HUDEP-2 (cell line): ENCODE measurements at regions not wholly inside any gene's neighbourhood (a gene's known extent, or its start where the extent isn't known, plus 50 kb on each side); places are given as distances from the start of the nearest gene placed in this dataset.

Source experiments
- DNase-seq, 76 experiments: peaks; one replicate each; lab custom pipeline; 2025; ENCODE audit not compliant: unreplicated experiment in 76 of 76; lab: John Stamatoyannopoulos, UW

DNA sequence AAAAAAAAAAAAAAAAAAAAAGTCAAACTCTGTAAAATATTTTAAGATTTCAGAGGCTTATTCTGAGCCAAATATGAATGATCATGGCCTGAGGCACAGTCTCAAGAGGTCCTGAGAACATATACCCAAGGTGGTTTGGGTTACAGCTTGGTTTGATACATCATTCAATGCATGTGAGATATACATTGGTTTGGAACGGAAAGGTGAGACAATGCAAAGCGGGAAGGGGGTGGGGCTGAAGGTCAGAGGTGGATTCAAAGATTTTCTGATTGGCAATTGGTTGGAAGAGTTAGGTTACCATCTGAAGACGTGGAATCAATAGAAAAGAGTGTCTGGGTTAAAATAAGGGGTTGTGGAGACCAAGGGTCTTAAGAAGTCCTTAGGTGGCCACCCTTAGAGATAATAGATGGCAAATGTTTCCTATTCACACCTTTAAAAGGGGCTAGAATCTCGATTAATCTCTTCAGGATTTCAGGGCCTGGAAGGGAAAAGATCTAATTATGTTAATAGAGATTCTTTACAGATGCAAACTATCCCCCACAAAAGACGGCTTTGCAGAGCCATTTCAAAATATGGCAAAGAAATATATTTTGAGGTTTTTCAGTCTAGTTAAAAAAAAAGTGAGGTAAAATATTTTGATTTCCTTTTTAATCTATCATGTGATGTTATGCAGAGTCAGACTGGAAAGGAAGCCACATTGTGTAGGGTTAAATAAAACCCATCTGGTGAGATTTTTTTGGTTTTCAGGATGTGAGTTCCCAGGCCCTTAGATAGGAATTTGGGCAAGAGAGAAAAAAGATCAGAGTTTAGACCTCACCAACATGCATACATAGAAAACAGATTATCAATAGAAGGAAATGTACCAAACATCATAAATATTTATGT, 173.8 kb upstream of the CNOT2 start:
- no peak for DNase-seq

DNA sequence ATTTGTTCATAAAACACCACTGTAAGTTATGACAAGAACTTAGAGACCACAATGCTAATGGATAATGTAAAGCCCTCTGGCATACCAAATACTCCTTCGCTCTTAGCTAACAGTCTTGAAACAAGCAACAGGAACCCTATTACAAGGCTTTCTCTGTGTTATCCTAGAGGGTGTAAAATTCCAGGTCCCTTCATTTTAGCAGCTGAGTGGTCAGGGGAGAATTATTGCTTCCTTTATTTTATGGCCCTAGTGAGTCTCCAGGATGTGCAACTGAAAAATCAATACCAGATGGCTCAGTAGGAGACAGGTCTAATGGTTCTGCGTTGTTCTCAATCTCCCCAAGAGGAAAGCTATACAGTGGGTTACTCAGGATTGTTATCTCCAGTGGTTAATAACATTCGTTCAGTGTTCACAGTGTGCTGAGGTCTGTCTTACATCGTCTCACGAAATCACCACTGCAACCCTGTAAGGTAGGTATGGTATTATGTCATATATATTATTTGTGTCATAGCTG, 172.7 kb upstream of the CNOT2 start:
- no peak for DNase-seq

DNA sequence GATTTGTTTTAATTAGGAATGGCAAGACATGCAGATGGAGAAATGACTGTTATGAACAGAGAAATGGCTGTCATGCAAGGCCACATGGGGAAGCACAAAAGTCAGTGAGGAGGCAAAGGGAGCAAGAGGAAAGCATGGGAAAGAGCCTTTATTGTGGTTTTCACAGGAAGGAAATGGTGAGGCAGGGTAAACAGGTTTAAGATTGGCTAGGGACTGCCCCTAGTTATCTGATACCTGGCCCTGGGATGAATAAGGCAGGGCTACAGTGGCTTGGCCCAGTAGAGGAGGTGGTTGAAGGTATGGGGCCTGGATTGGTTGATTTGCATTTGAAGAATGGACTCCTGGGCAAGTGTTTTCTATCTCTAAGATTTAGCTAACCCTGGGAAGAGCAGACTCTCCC, 168.7 kb upstream of the CNOT2 start:
- no peak for DNase-seq

DNA sequence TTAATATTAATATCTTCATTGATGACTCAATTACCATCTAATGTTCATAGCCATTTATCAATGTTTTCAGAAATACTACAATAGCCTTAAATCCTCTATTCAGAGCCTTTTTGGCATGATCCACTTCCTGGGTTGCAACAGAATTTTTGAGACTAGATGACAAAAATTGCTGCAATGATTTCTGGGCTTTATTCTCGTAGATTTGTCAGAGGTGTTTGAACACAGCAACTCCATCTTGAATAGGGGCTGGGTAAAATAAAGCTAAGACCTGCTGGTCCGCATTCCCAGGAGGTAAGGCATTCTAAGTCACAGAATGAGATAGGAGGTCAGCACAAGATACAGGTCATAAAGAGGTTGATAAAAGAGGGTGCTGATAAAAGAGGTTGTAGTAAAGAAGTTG, 165.8 kb upstream of the CNOT2 start:
- no peak for DNase-seq

DNA sequence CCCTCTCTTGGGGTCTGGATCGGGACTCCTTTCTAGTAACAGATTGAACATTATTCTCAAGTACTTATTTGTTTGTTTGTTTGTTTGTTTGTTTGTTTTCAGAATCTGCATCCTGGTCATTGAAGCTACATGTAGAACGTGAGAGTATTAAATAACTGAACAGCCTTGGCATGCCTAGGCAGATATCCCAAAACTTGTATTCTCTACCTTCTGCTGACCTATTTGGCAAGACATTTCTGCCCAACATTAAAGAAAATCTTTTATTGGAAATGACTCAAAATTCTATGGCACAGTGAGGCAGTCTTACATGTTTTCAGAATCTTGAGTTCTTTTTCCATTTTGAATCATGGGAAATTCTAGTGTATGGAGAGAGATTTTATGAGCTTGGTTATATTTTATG, 165.1 kb upstream of the CNOT2 start:
- DNase-seq: no peak

DNA sequence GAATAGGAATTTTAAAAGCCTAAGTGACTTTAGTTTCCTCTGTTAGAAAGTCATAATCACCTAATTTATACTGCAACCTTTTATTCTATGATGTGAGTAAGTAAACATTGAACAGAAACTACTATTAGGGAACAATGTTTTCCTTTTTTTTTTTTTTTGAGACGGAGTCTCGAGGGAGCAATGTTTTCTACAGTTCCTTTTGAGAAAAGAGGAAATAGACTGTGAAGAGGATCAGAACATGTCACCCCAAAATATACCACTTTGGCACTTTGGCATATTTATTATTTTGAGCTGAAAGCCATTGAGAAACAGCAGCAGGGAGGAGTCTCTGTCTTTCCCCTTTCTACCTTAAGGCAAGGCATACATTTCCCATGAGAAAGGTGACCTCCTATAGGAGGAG, 162.7 kb upstream of the CNOT2 start:
- DNase-seq: no peak

DNA sequence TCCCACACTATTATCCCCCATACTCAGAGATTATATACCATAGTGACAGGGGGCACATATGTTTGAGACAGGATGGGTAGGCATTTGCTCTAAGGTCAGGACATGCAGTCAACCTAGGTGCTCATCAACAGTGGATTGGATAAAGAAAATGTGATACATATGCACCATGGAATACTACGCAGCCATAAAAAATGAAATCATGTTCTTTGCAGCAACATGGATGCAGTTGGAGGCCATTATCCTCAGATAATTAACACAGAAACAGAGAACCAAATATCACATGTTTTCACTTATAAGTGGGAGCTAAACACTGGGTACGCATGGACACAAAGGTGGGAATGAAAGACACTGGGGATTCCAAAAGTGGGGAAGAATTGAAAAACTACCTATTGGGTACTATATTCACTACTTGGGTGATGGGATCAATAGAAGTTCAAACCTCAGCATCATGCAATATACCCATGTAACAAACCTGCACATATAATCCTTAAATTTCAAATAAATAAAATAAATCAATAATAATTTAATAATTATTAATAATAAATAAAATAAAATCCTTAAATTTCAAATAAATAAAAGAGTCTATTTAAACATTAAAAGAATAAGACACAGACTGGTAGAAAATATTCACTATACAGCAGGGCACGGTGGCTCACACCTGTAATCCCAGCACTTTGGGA, 160.1 kb upstream of the CNOT2 start:
- no peak for DNase-seq

DNA sequence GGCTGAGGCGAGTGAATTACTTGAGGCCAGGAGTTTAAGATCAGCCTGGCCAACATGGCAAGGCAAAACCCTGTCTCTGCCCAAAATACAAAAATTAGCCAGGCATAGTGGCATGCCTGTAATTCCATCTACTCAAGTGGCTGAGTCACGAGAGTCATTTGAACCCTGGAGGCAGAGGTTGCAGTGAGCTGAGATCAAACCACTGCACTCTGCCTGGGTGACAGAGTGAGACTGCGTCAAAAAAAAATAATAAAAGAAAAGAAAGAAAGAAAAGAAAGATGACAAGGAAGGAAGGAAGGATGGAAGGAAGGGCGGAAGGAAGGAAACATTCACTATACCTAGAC, 159.6 kb upstream of the CNOT2 start:
- no peak for DNase-seq

DNA sequence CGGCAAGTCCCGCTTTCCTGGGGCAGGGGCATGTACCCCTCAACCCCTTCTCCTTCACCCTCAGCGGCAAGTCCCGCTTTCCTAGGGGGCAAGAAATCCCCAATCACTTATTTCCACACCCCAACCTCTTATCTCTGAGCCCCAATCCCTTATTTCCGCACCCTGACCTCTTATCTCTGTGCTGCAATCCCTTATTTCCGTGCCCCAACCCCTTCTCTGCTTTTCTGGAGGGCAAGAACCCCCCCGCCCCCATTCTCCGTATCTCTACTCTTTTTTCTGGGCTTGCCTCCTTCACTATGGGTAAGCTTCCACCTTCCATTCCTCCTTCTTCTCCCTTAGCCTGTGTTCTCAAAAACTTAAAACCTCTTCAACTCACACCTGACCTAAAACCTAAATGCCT, 156.9 kb upstream of the CNOT2 start:
- DNase-seq: peak in 1 of 76 experiments; percentile 6

DNA sequence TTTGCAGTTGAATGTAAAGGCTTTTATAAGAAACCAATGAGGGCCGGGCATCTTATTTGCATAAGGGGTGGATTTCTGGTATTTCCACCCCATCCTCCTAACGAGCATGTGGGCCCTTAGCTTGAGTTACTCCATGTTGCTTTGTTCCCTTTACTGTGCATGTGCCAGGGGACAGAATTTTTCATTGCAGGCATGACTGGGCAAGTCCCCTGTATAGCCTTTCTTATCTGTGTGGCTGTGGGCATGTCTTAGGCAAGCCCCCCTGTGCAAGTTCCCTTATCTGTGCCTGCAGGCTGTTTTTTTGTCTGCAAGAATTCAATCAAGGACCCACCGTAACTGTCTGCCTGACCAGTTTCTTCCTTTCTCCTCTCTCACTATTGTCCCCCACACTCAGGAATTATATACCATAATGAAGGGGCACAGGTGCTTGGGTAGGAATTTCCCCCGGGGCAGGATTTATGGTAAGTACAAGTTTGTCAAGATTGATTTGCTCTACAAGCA, 152.2 kb upstream of the CNOT2 start:
- DNase-seq: peak in 62 of 76 experiments; percentile 1 to 73 (median 32)

DNA sequence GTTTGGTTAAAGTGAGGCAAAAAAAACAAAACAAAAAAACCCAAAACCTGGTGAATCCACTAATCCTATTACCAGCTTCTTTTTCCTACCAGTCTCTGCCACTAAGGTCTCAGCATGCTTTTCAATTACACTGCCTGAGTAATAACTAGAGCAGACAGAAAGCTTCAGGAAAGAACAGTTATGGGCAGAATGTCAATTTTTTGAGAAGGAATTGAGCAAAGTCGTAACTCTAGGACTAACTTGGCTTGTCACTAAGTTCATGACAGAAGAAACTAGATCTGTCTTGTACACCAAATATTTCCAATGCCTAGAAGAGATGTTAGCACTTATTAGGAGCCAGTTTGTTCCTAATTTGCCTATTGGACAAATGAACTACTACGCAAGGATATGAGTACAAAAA, 148.8 kb upstream of the CNOT2 start:
- DNase-seq: no peak

DNA sequence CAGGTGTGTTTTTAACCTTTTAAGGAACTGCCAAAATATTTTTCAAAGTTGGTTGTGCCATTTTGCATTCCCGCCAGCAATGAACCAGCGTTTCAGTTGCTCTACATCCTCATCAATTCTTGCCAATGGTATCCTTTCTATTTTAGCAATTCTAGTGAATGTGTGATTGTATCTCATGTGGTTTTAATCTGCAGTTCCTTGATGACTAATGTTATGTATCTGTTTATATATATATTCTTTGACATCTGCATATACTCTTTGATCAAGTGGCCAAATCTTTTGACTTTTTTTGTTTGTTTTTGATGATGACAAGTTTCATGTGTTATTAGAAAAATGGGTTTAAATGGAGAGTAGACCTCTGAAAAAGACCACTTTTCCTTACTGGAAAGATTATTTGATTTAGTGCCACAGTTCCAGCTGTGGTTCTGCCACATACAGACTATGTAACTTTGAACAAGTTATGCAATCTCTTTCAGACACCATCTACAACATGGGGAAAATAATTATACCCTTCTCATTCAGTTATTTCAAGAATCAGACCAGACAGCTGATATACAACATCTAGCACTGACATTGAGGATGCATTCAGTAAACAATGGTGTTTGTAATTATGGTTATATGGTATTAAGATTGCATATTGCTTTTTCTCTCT, 146.3 kb upstream of the CNOT2 start:
- DNase-seq: no peak

DNA sequence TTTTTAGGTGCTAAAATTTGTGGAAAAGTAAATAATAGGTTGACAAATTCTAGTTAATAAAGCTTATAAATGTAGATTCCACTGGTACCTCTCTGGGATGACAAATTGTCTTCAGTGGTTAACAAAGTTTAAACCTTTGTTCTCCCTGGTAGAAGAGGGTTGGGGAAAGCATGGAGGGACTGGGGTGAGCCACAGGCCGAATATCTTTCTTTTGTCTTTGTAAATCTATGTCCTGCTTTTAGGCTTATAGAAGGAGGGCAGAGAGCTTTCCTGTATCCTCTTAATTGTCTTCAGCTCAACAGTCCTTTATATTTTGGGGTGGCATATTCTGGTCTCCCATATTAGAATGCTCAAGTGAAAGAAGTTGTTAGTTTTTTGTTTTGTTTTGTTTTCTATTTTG, 142.2 kb upstream of the CNOT2 start:
- DNase-seq: no peak

DNA sequence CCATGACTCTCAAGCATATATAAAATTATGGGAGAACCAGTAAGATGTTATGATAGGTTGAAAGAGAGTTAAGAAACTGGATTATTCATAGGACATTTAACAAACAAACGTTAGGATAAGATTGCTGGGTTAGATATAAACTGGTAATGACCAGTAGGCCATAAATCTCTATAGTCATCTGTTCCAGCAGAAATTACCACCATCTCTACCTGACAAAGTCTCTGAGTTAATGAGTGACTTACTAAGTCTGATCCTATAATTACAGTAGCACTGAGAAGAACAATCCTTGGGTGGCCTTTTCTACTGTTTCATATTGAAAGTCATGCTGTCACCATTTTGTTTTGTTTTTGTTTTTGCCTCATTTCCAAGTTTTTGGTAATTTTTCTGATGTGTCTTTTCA, 136.9 kb upstream of the CNOT2 start:
- DNase-seq: no peak

DNA sequence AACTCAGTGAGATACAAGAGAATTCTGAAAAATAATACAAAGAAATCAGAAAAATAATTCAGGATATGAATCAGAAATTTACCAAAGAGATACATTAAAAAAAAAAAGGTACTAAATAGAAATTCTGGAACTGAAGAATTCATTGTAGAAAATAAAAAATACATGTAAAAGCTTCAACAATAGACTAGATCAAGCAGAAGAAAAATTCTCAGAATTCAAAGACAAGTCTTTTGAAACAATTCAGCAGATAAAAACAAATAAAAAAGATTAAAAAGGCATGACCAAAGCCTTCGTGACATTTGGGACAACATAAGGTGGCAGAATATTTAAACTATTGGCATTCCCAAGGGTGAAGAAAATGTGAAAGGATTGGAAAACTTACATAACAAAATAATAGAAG, 133.1 kb upstream of the CNOT2 start:
- no peak for DNase-seq

DNA sequence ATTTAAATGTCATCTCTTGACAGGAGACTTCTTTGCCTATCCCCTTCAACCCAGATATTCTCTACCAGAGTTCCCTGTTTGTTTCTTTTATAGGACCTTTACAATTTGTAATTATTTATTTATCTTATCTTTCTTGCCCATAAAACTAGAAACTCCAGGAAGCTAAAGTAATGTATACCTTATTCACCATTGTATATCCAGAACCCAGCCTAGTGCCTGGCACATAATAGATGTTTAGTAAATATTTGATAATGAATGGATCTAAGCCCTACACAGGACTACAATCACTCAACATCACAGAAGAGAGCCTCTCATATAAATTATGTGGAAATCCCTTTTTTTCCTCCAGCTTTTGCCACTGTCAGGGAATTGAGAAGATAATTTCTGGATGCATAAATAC, 125.6 kb upstream of the CNOT2 start:
- no peak for DNase-seq

DNA sequence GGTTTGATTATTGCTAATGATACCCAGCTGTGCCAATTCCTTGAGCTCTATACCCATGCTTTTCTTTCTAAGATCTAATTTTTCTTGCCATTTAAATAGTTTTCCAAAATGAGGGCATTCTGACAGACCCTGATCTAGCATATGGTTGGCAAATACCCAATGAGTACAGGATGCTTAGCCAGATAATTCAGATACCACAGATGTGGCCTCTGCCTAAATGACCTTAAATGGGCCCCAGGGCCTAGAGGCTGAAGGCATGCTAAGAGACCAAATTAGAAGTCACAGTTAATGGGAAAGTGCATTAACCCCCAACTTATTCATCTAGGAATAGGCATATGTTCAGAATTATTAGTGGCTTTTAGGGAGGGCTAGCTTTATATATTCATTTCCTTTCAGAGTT, 122.3 kb upstream of the CNOT2 start:
- DNase-seq: no peak

DNA sequence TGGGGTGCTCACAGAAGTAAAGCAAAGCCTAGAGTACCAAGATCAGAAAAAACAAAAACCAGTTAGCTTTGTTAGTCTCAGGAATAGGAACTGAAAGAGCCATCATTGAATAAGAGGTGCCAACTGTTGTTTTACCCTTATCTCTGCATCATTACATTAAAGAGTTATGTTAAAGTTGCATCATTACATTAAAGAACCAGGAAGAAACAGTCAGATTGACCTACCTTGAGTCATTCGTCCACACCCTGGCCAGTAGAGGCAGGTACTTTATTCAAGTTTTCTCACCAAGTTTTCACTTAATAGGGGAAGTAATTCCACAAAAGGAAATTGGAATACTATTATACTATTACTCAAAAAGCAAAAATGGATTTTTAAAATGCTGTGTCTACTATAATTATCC, 121.7 kb upstream of the CNOT2 start:
- no peak for DNase-seq

DNA sequence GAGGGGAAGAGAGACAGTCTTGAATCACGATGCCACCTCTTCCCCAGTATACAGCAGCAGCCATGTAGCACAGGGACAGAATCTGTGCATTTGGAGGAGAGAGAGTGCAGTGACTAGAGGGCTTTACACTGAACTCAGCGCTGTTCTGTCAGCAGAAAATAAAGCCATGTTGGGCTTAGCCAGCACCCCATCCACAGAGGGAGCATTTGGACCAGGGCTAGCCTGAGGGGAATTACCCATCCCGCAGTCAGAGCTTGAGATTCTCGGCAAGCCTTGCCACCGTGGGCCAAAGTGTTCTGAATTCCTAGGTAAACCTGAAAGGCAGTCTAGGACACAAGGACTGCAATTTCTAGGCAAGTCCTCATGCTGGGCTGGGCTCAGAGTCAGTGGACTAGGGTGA, 120.4 kb upstream of the CNOT2 start:
- DNase-seq: no peak

DNA sequence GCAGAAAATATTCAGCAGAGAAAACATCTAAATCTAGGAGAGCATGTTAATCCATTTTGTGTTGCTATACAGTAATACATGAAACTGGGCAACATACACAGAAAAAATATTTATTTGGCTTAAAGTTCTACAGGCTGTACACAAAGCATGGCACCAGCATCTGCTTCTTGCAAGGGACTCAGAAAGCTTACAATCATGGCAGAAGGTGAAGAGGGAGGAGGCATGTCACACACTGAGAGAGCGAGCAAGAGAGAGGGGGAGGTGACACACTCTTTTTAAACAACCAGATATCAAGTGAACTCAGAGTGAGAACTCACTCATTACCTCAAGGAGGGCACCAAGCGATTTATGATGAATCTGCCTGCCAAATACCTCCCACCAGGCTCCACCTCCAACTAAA, 94.2 kb upstream of the CNOT2 start:
- DNase-seq: no peak

DNA sequence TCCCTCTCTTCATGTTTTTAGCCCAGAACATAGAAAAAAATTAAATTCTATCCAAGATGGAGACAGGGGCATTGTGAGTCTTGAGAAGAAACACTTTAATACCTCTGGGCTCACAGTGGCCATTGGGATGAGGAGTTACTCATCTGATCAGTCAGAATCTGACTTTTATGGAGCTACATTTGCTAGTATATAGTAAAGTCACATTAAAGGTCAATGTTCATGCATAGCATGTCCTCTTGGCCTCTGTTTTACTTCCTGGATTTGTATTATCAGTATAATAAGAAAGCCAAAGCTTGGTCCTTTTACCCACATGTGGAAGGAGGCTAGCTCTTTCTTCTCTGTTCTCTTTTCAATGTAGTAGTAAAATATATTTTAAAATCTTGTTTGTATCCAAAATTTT, 93.6 kb upstream of the CNOT2 start:
- no peak for DNase-seq

DNA sequence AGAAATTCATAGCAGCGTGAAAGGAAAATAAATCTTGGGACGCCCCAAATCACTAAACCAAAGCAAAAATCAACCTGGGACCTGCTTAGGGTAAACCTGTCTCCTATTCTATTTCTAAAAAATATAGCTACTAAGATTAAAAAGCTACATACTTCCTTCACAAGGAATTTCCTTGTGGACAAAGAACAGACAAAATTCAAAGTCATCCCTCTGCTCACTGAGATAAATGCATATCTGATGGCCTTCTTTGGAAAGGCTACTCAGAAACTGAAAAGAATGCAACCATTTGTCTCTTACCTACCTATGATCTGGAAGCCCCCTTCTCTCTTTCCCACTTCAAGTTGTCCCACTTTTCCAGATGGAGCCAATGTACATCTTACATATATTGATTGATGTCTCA, 93.0 kb upstream of the CNOT2 start:
- no peak for DNase-seq
